ENCODE measurements at regions not wholly inside any gene's neighbourhood (a gene's known extent, or its start where the extent isn't known, plus 50 kb on each side); places are given as distances from the start of the nearest gene placed in this dataset.

- Histone ChIP-seq H3K9me3 (no peaks in the 10 kb centered on the region), H3K4me1 (no peaks in the 10 kb centered on the region), H3K4me3 (no peak overlapping the region), H3K27ac (no peak overlapping the region), H3K36me3 (ENCODE audit: insufficient read depth in 1 of 2, low read depth in 1 of 2) (no peaks in the 10 kb centered on the region), H3K27me3 (ENCODE audit: insufficient read depth in 3 of 3, low read length in 2 of 3) (no peaks in the 10 kb centered on the region)
- intact Hi-C loops (cut with DNase I) = no loop called here
- no peak for TF ChIP-seq CTCF (IDR thresholded peaks at IDR 0.05)
- no peak for ATAC-seq
- DNase-seq = no peak
- 87 to 100% (median 93%) methylated on average over 1 of the region's 1 CpG for WGBS, 3 donors
These were observed 376.7 kb upstream of the RAG2 start for GRCh38 chr11:36974771-36975170.

- no peaks in the 10 kb centered on the region for H3K4me1 ChIP-seq
- no peak for ATAC-seq
- no peak for TF ChIP-seq CTCF (IDR thresholded peaks at IDR 0.05)
- DNase-seq = no peak
- no peaks in the 10 kb centered on the region for H3K27me3 ChIP-seq (ENCODE audit: insufficient read depth in 3 of 3, low read length in 2 of 3)
- H3K36me3 ChIP-seq (ENCODE audit: insufficient read depth in 1 of 2, low read depth in 1 of 2) = no peaks in the 10 kb centered on the region
- no peak overlapping the region for H3K4me3 ChIP-seq
- H3K27ac ChIP-seq = no peak overlapping the region
- intact Hi-C loops (cut with DNase I) = no loop called here
- H3K9me3 ChIP-seq = no peaks in the 10 kb centered on the region
These were observed 355.9 kb upstream of the RAG2 start for GRCh38 chr11:36953976-36954375.

GRCh38 chr11:36948460-36949127, 350.6 kb upstream of the RAG2 start:
- intact Hi-C loops (cut with DNase I) = no loop called here
- ATAC-seq (no peak), DNase-seq (no peak)
- H3K27ac ChIP-seq = no peak overlapping the region
- H3K36me3 ChIP-seq (ENCODE audit: insufficient read depth in 1 of 2, low read depth in 1 of 2) = no peaks in the 10 kb centered on the region
- no peaks in the 10 kb centered on the region for H3K9me3 ChIP-seq
- no peak overlapping the region for H3K4me3 ChIP-seq
- H3K27me3 ChIP-seq (ENCODE audit: insufficient read depth in 3 of 3, low read length in 2 of 3) = no peaks in the 10 kb centered on the region
- H3K4me1 ChIP-seq = no peaks in the 10 kb centered on the region
- WGBS, 3 donors = 22 to 28% (median 25%) methylated on average over 7 of the region's 7 CpGs
- no peak for TF ChIP-seq CTCF (IDR thresholded peaks at IDR 0.05)

GRCh38 chr11:36945384-36945783, 347.3 kb upstream of the RAG2 start:
- Histone ChIP-seq H3K27me3 (ENCODE audit: insufficient read depth in 3 of 3, low read length in 2 of 3) (no peaks in the 10 kb centered on the region), H3K27ac (no peak overlapping the region), H3K9me3 (no peaks in the 10 kb centered on the region), H3K4me1 (no peaks in the 10 kb centered on the region), H3K4me3 (no peak overlapping the region), H3K36me3 (ENCODE audit: insufficient read depth in 1 of 2, low read depth in 1 of 2) (no peaks in the 10 kb centered on the region)
- TF ChIP-seq CTCF (IDR thresholded peaks at IDR 0.05) = no peak
- intact Hi-C loops (cut with DNase I) = no loop called here
- DNase-seq (no peak), ATAC-seq (no peak)
- 38 to 40% (median 38%) methylated on average over 3 of the region's 3 CpGs for WGBS, 3 donors

GRCh38 chr11:36933481-36933880, 335.4 kb upstream of the RAG2 start:
- Histone ChIP-seq H3K9me3 (no peaks in the 10 kb centered on the region), H3K4me3 (no peak overlapping the region), H3K27me3 (ENCODE audit: insufficient read depth in 3 of 3, low read length in 2 of 3) (no peaks in the 10 kb centered on the region), H3K4me1 (no peaks in the 10 kb centered on the region), H3K36me3 (ENCODE audit: insufficient read depth in 1 of 2, low read depth in 1 of 2) (no peaks in the 10 kb centered on the region), H3K27ac (no peak overlapping the region)
- intact Hi-C loops (cut with DNase I) = no loop called here
- DNase-seq (no peak), ATAC-seq (no peak)
- 90 to 94% (median 93%) methylated on average over 5 of the region's 5 CpGs for WGBS, 3 donors
- TF ChIP-seq CTCF (IDR thresholded peaks at IDR 0.05) = no peak

Measured in psoas muscle (tissue), 7 donors.